ENCODE measurements at regions not wholly inside any gene's neighbourhood (a gene's known extent, or its start where the extent isn't known, plus 50 kb on each side); places are given as distances from the start of the nearest gene placed in this dataset.

- Mint-ChIP-seq H3K27me3 (ENCODE audit: low read depth) (no peaks in the 10 kb centered on the region), H3K27ac (no peak overlapping the region), H3K36me3 (ENCODE audit: low read depth) (no peaks in the 10 kb centered on the region), H3K4me1 (ENCODE audit: low read depth) (no peaks in the 10 kb centered on the region), H3K9me3 (no peaks in the 10 kb centered on the region), H3K4me3 (no peak overlapping the region)
- CTCF ChIA-PET: no interaction called here
- intact Hi-C loops (cut with micrococcal nuclease): no loop called here
- no peak for DNase-seq
Measured at GRCh38 chr2:6441800-6442199, 423.9 kb downstream of the CMPK2 start.

GRCh38 chr2:6442252-6442985, 423.3 kb downstream of the CMPK2 start:
- Mint-ChIP-seq H3K4me3 (no peak overlapping the region), H3K36me3 (ENCODE audit: low read depth) (no peaks in the 10 kb centered on the region), H3K27me3 (ENCODE audit: low read depth) (no peaks in the 10 kb centered on the region), H3K9me3 (no peaks in the 10 kb centered on the region), H3K4me1 (ENCODE audit: low read depth) (no peaks in the 10 kb centered on the region), H3K27ac (no peak overlapping the region)
- CTCF ChIA-PET: no interaction called here
- no peak for DNase-seq
- intact Hi-C loops (cut with micrococcal nuclease): no loop called here

GRCh38 chr2:6443061-6443823, 422.5 kb downstream of the CMPK2 start:
- Mint-ChIP-seq H3K9me3 (no peaks in the 10 kb centered on the region), H3K27ac (no peak overlapping the region), H3K4me1 (ENCODE audit: low read depth) (no peaks in the 10 kb centered on the region), H3K36me3 (ENCODE audit: low read depth) (no peaks in the 10 kb centered on the region), H3K27me3 (ENCODE audit: low read depth) (no peaks in the 10 kb centered on the region), H3K4me3 (no peak overlapping the region)
- intact Hi-C loops (cut with micrococcal nuclease): no loop called here
- DNase-seq: no peak
- CTCF ChIA-PET: no interaction called here

- no peaks in the 10 kb centered on the region for H3K9me3 Mint-ChIP-seq
- H3K27ac Mint-ChIP-seq: no peak overlapping the region
- CTCF ChIA-PET: no interaction called here
- H3K27me3 Mint-ChIP-seq (ENCODE audit: low read depth): peaks cover 2% of the 10 kb centered on the region
- H3K4me1 Mint-ChIP-seq (ENCODE audit: low read depth): no peaks in the 10 kb centered on the region
- no peaks in the 10 kb centered on the region for H3K36me3 Mint-ChIP-seq (ENCODE audit: low read depth)
- H3K4me3 Mint-ChIP-seq: no peak overlapping the region
- intact Hi-C loops (cut with micrococcal nuclease): no loop called here
- no peak for DNase-seq
Measured at GRCh38 chr2:6444514-6444913, 421.2 kb downstream of the CMPK2 start.

GRCh38 chr2:6445156-6445555, 420.6 kb downstream of the CMPK2 start:
- no peak for DNase-seq
- Mint-ChIP-seq H3K27ac (no peak overlapping the region), H3K4me1 (ENCODE audit: low read depth) (no peaks in the 10 kb centered on the region), H3K4me3 (no peak overlapping the region), H3K27me3 (ENCODE audit: low read depth) (peaks cover 2% of the 10 kb centered on the region), H3K9me3 (no peaks in the 10 kb centered on the region), H3K36me3 (ENCODE audit: low read depth) (no peaks in the 10 kb centered on the region)
- CTCF ChIA-PET: no interaction called here
- intact Hi-C loops (cut with micrococcal nuclease): no loop called here

GRCh38 chr2:6446938-6447608, 418.6 kb downstream of the CMPK2 start:
- H3K27me3 Mint-ChIP-seq (ENCODE audit: low read depth): peaks cover 2% of the 10 kb centered on the region
- CTCF ChIA-PET: no interaction called here
- intact Hi-C loops (cut with micrococcal nuclease): no loop called here
- no peaks in the 10 kb centered on the region for H3K36me3 Mint-ChIP-seq (ENCODE audit: low read depth)
- no peak overlapping the region for H3K27ac Mint-ChIP-seq
- no peaks in the 10 kb centered on the region for H3K9me3 Mint-ChIP-seq
- H3K4me3 Mint-ChIP-seq: no peak overlapping the region
- no peak for DNase-seq
- no peaks in the 10 kb centered on the region for H3K4me1 Mint-ChIP-seq (ENCODE audit: low read depth)

DNA sequence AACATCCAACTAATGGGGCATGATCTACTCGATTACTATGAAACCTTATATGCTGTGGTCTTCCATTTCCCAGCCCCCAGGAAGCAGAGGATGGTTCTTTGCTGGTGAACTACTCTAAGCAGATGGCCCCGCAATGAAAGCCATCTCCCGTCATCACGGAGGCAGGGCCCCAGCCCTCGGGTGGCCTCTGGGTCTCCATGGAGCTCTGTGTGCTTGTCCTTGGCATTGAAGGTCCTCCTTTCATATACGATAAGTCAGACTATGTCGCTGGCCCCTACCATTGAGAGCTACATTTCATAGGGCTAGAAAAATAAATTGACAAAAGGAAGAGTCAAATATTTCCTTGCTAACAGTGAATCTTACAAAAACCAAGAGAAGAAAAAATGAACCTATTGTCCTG, 416.8 kb downstream of the CMPK2 start:
- Mint-ChIP-seq H3K4me1 (ENCODE audit: low read depth) (no peaks in the 10 kb centered on the region), H3K27me3 (ENCODE audit: low read depth) (peaks cover 2% of the 10 kb centered on the region), H3K36me3 (ENCODE audit: low read depth) (no peaks in the 10 kb centered on the region), H3K27ac (no peak overlapping the region), H3K4me3 (no peak overlapping the region), H3K9me3 (no peaks in the 10 kb centered on the region)
- intact Hi-C loops (cut with micrococcal nuclease): no loop called here
- CTCF ChIA-PET: no interaction called here
- DNase-seq: no peak

DNA sequence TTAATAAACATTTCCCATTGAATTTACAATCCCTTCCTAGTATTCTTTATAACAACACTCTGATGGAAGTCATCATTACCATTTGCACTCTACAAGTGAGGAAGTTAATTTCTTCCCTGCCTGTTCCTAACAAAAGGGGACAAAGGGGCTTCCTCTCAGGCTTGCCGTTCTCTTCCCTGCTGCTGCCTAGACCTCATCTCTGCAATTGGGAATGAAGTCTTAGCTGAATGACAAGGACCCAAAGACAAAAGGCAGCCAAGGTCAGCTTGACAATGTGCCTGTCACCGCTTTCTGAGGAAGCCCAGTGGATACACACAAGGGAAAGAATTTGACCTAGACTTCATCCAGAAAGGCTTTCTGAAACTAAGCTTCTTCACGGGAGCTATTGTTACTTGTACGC, 416.4 kb downstream of the CMPK2 start:
- CTCF ChIA-PET: no interaction called here
- H3K4me3 Mint-ChIP-seq: no peak overlapping the region
- peaks cover 2% of the 10 kb centered on the region for H3K27me3 Mint-ChIP-seq (ENCODE audit: low read depth)
- DNase-seq: no peak
- H3K9me3 Mint-ChIP-seq: no peaks in the 10 kb centered on the region
- no peaks in the 10 kb centered on the region for H3K36me3 Mint-ChIP-seq (ENCODE audit: low read depth)
- no peak overlapping the region for H3K27ac Mint-ChIP-seq
- no peaks in the 10 kb centered on the region for H3K4me1 Mint-ChIP-seq (ENCODE audit: low read depth)
- intact Hi-C loops (cut with micrococcal nuclease): no loop called here

DNA sequence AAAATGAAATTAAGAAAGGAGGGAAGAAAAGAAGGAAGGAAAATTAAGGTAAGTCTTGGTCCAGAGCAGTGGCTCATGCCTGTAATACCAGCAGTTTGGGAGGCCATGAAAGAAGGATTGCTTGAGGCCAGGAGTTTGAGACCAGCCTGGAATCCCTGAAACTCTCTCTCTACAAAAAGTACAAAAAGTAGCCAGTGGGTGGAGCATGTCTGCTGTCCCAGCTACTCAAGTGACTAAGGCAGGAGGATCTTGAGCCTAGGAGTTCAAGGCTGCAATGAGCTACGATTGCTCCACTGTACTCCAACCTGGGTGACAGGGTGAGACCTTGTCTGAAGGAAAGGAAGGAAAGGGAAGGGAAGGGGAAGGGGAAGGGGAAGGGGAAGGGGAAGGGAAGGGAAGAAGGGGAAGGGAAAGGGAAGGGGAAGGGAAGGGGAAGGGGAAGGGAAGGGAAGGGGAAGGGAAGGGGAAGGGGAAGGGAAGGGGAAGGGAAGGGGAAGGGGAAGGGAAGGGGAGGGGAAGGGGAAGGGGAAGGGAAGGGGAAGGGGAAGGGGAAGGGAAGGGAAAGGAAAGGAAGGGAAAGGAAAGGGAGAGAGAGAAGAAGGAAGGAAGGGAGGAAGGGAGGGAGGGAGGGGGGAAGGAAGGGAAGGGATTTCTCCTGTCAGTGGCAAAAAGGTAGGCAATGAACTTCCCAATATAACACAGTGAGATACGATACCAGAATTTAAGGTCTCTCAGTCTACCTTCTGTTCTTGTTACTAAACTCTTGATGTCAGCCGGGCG, 412.8 kb downstream of the CMPK2 start:
- Mint-ChIP-seq H3K36me3 (ENCODE audit: low read depth) (no peaks in the 10 kb centered on the region), H3K27ac (no peak overlapping the region), H3K4me1 (ENCODE audit: low read depth) (no peaks in the 10 kb centered on the region), H3K27me3 (ENCODE audit: low read depth) (peaks cover 2% of the 10 kb centered on the region), H3K9me3 (peaks cover 3% of the 10 kb centered on the region), H3K4me3 (no peak overlapping the region)
- no peak for DNase-seq
- CTCF ChIA-PET: no interaction called here
- intact Hi-C loops (cut with micrococcal nuclease): no loop called here

GRCh38 chr2:6454286-6454990, 411.3 kb downstream of the CMPK2 start:
- no peak overlapping the region for H3K27ac Mint-ChIP-seq
- no peaks in the 10 kb centered on the region for H3K4me1 Mint-ChIP-seq (ENCODE audit: low read depth)
- H3K36me3 Mint-ChIP-seq (ENCODE audit: low read depth): no peaks in the 10 kb centered on the region
- peaks cover 3% of the 10 kb centered on the region for H3K9me3 Mint-ChIP-seq
- H3K4me3 Mint-ChIP-seq: no peak overlapping the region
- intact Hi-C loops (cut with micrococcal nuclease): no loop called here
- CTCF ChIA-PET: no interaction called here
- no peaks in the 10 kb centered on the region for H3K27me3 Mint-ChIP-seq (ENCODE audit: low read depth)
- no peak for DNase-seq

DNA sequence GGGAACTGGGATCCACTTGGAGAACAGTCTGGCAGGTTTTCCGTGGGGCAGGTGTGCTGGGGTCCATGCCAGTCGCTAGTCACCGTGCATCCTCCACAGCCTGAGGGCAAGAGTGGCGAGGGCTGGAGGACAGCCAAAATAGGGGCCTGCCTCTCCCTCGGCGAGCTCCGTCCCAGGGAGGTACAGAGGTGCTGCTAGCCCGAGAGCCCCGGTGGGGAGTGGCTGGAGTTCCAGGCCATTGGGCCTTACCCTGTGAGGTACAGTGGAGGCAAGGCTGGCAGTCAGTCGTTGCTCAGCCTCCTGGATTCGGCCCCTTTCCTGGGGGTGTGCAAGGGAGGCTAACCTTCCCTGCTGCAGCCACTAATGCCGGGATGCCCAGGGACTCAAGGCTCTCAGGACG, 406.6 kb downstream of the CMPK2 start:
- CTCF ChIA-PET: no interaction called here
- H3K27ac Mint-ChIP-seq: no peak overlapping the region
- no peak overlapping the region for H3K4me3 Mint-ChIP-seq
- H3K36me3 Mint-ChIP-seq (ENCODE audit: low read depth): no peaks in the 10 kb centered on the region
- H3K27me3 Mint-ChIP-seq (ENCODE audit: low read depth): no peaks in the 10 kb centered on the region
- H3K9me3 Mint-ChIP-seq: peaks cover 3% of the 10 kb centered on the region
- intact Hi-C loops (cut with micrococcal nuclease): no loop called here
- no peak for DNase-seq
- no peaks in the 10 kb centered on the region for H3K4me1 Mint-ChIP-seq (ENCODE audit: low read depth)

- CTCF ChIA-PET: no interaction called here
- intact Hi-C loops (cut with micrococcal nuclease): no loop called here
- peaks cover 8% of the 10 kb centered on the region for H3K27me3 Mint-ChIP-seq (ENCODE audit: low read depth)
- no peaks in the 10 kb centered on the region for H3K9me3 Mint-ChIP-seq
- DNase-seq: no peak
- H3K36me3 Mint-ChIP-seq (ENCODE audit: low read depth): no peaks in the 10 kb centered on the region
- no peaks in the 10 kb centered on the region for H3K4me1 Mint-ChIP-seq (ENCODE audit: low read depth)
- no peak overlapping the region for H3K27ac Mint-ChIP-seq
- no peak overlapping the region for H3K4me3 Mint-ChIP-seq
Measured at GRCh38 chr2:6470518-6470917, 395.2 kb downstream of the CMPK2 start.

All from activated naive CD4-positive, alpha-beta T cell treated with anti-CD3 and anti-CD28 coated beads for 36 hours (primary cell).